Aorta (tissue), 5 donors: ENCODE measurements at regions not wholly inside any gene's neighbourhood (a gene's known extent, or its start where the extent isn't known, plus 50 kb on each side); places are given as distances from the start of the nearest gene placed in this dataset.

Source experiments
- ATAC-seq: fragments of 200-7000 bp; cut with Tn5 transposase; one replicate; pipeline ENCODE4 v1.9.1; 2022; ENCODE audit warnings: moderate library complexity; ENCODE audit not compliant: low FRiP score
- DNase-seq, 2 donors: peaks; one replicate each; pipeline ENCODE4 v3.0.0-alpha.2; 2020
- H3K27ac ChIP-seq, 2 donors: one replicate each; pipeline ENCODE4 v1.5.1; 2013; ENCODE audit warnings: low read length in 2 of 2, mild to moderate bottlenecking in 2 of 2, moderate library complexity in 2 of 2, control low read depth in 1 of 2, inconsistent platforms in 1 of 2, low read depth in 1 of 2
- H3K27me3 ChIP-seq, 2 donors: one replicate each; pipeline ENCODE4 v1.6.1; 2013; ENCODE audit warnings: control low read depth in 1 of 2, low read length in 1 of 2, mild to moderate bottlenecking in 1 of 2, moderate library complexity in 1 of 2; ENCODE audit not compliant: insufficient read depth in 2 of 2, control insufficient read depth in 1 of 2
- H3K36me3 ChIP-seq, 2 donors: one replicate each; pipeline ENCODE4 v1.6.1; 2013; ENCODE audit warnings: control low read depth in 1 of 2, low read length in 1 of 2, mild to moderate bottlenecking in 1 of 2; ENCODE audit not compliant: insufficient read depth in 2 of 2, control insufficient read depth in 1 of 2
- H3K4me1 ChIP-seq, 2 donors: one replicate each; pipeline ENCODE4 v1.6.1; 2013; ENCODE audit warnings: low read length in 2 of 2, control low read depth in 1 of 2, mild to moderate bottlenecking in 1 of 2, moderate library complexity in 1 of 2; ENCODE audit not compliant: insufficient read depth in 2 of 2, control insufficient read depth in 1 of 2
- H3K4me3 ChIP-seq, 2 donors: one replicate each; pipeline ENCODE4 v1.5.1; 2013; ENCODE audit warnings: low read length in 2 of 2, control low read depth in 1 of 2, mild to moderate bottlenecking in 1 of 2
- H3K9me3 ChIP-seq: one replicate; pipeline ENCODE4 v1.6.1; 2013; ENCODE audit warnings: mild to moderate bottlenecking, low read length; ENCODE audit not compliant: control insufficient read depth
- whole genome bisulfite sequencing, 2 donors: extraction: QIAGEN DNeasy Blood & Tissue Kit; methylation state at CpG; one replicate each; pipeline ENCODE4 v1.1.7; 2013; 5-methylcytosine and 5-hydroxymethylcytosine counted together
- intact Hi-C, 2 donors: fragments of 100-400 bp; cut with DNase I; formaldehyde crosslinking; loops; one replicate each; pipeline versions ENCODE4 v1.14.2 to v1.15.0; 2022
- donor health status: healthy with polysubstance abuse.
- donor health status: Bipolar disorder and iron deficiency.
- donor health status: DM: no; HTN: no; CAD: no.
- donor health status: DM: no; HTN: no; CAD: no.
- donor health status: DM: yes; HTN: yes; CAD: no.

- DNase-seq (no peak), ATAC-seq (no peak)
- H3K27ac ChIP-seq, result no peak overlapping the region
- no peaks in the 10 kb centered on the region for H3K4me1 ChIP-seq
- intact Hi-C loops, result no loop called here
- H3K27me3 ChIP-seq, result no peaks in the 10 kb centered on the region
- no peaks in the 10 kb centered on the region for H3K36me3 ChIP-seq
- no peaks in the 10 kb centered on the region for H3K9me3 ChIP-seq
- H3K4me3 ChIP-seq, result no peak overlapping the region
Measured at GRCh38 chr6:91358986-91359385, 772.1 kb upstream of the MAP3K7 start.

DNA sequence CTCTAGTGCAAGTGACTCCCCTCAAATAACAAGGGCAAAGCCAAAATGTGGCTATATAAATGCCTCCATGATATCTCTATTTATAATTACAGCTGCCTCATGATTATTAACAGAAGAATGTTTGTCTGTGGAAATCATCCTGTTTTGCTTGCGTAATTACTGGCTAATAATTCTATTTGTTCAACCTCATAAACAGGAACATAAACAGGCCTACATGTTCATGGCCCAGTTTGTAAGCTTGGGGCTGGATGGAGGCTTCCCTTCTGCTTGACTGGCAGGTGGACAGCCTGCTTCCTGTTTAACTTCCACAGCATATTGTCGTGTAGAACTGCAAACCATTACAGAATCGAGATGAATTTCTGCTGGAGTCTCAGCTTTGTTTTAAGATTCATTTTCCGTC is 766.0 kb upstream of the MAP3K7 start:
- intact Hi-C loops, result no loop called here
- Histone ChIP-seq H3K36me3 (no peaks in the 10 kb centered on the region), H3K27ac (no peak overlapping the region), H3K9me3 (no peaks in the 10 kb centered on the region), H3K4me3 (no peak overlapping the region), H3K4me1 (no peaks in the 10 kb centered on the region), H3K27me3 (no peaks in the 10 kb centered on the region)
- ATAC-seq (no peak), DNase-seq (no peak)
- WGBS, 2 donors, result 60% methylated on average over 4 of the region's 4 CpGs

- ATAC-seq (no peak), DNase-seq (no peak)
- intact Hi-C loops, result no loop called here
- Histone ChIP-seq H3K4me1 (no peaks in the 10 kb centered on the region), H3K4me3 (no peak overlapping the region), H3K27me3 (no peaks in the 10 kb centered on the region), H3K27ac (no peak overlapping the region), H3K36me3 (no peaks in the 10 kb centered on the region), H3K9me3 (no peaks in the 10 kb centered on the region)
- 89 to 90% methylated on average over 3 of the region's 3 CpGs for WGBS, 2 donors
Measured at GRCh38 chr6:91352321-91352720, 765.4 kb upstream of the MAP3K7 start.

- no peaks in the 10 kb centered on the region for H3K4me1 ChIP-seq
- intact Hi-C loops, result no loop called here
- no peak for DNase-seq
- H3K9me3 ChIP-seq, result no peaks in the 10 kb centered on the region
- no peak overlapping the region for H3K4me3 ChIP-seq
- no peak overlapping the region for H3K27ac ChIP-seq
- no peaks in the 10 kb centered on the region for H3K36me3 ChIP-seq
- H3K27me3 ChIP-seq, result no peaks in the 10 kb centered on the region
- no peak for ATAC-seq
Measured at GRCh38 chr6:91350146-91350908, 763.5 kb upstream of the MAP3K7 start.

DNA sequence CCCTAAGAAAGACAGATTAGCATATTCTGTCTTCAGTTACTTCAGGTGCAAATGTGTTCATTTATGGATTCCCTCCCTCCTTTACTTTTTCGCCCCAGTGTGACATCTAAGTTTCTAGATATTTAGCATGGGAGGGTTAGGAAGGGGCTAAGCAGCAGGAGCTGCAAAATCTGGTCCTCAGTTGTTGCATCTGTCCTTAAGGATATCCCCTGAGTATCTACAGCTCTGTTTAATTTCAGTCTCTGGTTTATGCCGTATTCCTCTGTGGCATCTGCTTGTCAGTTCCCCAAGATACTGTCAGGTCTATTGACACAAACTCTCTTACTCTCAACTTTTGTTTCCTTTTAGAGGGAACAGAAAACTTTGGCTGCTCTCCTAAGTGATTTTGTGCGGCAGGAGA is 754.6 kb upstream of the MAP3K7 start:
- WGBS, 2 donors, result 19 to 26% methylated on average over 3 of the region's 3 CpGs
- intact Hi-C loops, result no loop called here
- no peak for ATAC-seq

GRCh38 chr6:91340896-91341395 is 754.1 kb upstream of the MAP3K7 start:
- Histone ChIP-seq H3K4me1 (no peaks in the 10 kb centered on the region), H3K36me3 (no peaks in the 10 kb centered on the region), H3K4me3 (no peak overlapping the region), H3K9me3 (no peaks in the 10 kb centered on the region), H3K27me3 (no peaks in the 10 kb centered on the region), H3K27ac (no peak overlapping the region)
- intact Hi-C loops, result no loop called here
- no peak for DNase-seq
- ATAC-seq, result no peak
- WGBS, 2 donors, result 42 to 48% methylated on average over 3 of the region's 3 CpGs

More for the DNA sequence above, 754.6 kb upstream of the MAP3K7 start:
- Histone ChIP-seq H3K36me3 (no peaks in the 10 kb centered on the region), H3K4me1 (no peaks in the 10 kb centered on the region), H3K27me3 (no peaks in the 10 kb centered on the region), H3K27ac (no peak overlapping the region), H3K9me3 (no peaks in the 10 kb centered on the region), H3K4me3 (no peak overlapping the region)
- no peak for DNase-seq

GRCh38 chr6:91337967-91338366 is 751.1 kb upstream of the MAP3K7 start:
- no peaks in the 10 kb centered on the region for H3K36me3 ChIP-seq
- H3K27me3 ChIP-seq, result no peaks in the 10 kb centered on the region
- intact Hi-C loops, result no loop called here
- no peaks in the 10 kb centered on the region for H3K4me1 ChIP-seq
- DNase-seq (no peak), ATAC-seq (no peak)
- WGBS, 2 donors, result 82 to 85% methylated on average over 4 of the region's 4 CpGs
- H3K4me3 ChIP-seq, result no peak overlapping the region
- H3K27ac ChIP-seq, result no peak overlapping the region
- H3K9me3 ChIP-seq, result no peaks in the 10 kb centered on the region

DNA sequence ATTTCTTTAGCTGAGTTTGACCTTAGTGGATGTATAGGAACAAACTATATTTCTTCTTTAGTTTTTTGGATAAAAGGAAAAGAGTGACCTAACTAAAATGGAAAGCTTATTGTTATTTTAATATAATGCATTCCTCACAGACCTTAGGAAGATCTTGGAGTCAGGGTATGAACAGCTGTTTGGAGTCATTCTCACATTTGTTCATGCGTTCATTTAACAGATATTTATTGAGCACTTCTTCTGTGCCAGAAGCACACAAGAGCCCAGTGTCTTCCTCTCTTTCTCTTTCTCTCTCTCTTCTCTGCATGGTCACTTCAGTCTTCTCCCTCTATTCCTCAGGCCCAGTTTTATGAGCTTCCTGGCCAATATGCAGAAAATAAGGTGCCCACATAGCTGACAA is 744.0 kb upstream of the MAP3K7 start:
- no peak overlapping the region for H3K27ac ChIP-seq
- no peak for ATAC-seq
- no peak for DNase-seq
- no peak overlapping the region for H3K4me3 ChIP-seq
- no peaks in the 10 kb centered on the region for H3K36me3 ChIP-seq
- H3K9me3 ChIP-seq, result no peaks in the 10 kb centered on the region
- H3K27me3 ChIP-seq, result no peaks in the 10 kb centered on the region
- 73 to 91% methylated on average over 1 of the region's 1 CpG for WGBS, 2 donors
- intact Hi-C loops, result no loop called here
- no peaks in the 10 kb centered on the region for H3K4me1 ChIP-seq

DNA sequence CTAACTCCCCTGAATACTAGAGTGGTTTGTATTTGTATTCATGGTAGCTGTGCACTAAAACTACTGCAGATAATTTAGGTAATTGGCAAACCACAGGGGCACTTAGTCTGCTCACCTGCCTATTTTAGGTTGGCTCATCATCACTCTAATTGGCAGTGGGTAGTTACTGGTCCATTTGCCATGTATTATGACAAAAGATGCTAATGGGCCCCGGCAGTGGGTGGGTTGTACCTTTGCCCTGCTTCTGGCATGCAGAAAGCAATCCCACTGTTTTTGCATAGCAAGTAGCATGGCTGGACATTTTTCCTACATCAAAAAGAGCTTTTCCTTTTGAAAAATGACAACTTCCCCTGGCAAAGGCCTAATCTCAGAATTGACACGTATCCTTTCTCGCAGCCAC is 741.4 kb upstream of the MAP3K7 start:
- intact Hi-C loops, result no loop called here
- Histone ChIP-seq H3K27ac (no peak overlapping the region), H3K4me1 (no peaks in the 10 kb centered on the region), H3K4me3 (no peak overlapping the region), H3K9me3 (no peaks in the 10 kb centered on the region), H3K36me3 (no peaks in the 10 kb centered on the region), H3K27me3 (no peaks in the 10 kb centered on the region)
- no peak for ATAC-seq
- WGBS, 2 donors, result 84 to 86% methylated on average over 3 of the region's 3 CpGs
- no peak for DNase-seq
